ENCODE measurements at regions not wholly inside any gene's neighbourhood (a gene's known extent, or its start where the extent isn't known, plus 50 kb on each side); places are given as distances from the start of the nearest gene placed in this dataset.
"Not testable (repeated sequence)": the region's sequence is repeated elsewhere in the genome, so short reads cannot be mapped to it uniquely, and the experiment has no call there.

GRCh38 chr12:17352164-17352563, 737.8 kb downstream of the RERGL start:
- DNase-seq, result peak; percentile 12

- DNase-seq, result no peak
Measured at GRCh38 chr12:17348311-17348710, 741.7 kb downstream of the RERGL start.

GRCh38 chr12:17344649-17345048, 738.7 kb upstream of the LMO3 start:
- DNase-seq, result no peak

GRCh38 chr12:17342381-17342961, 736.5 kb upstream of the LMO3 start:
- DNase-seq, result no peak

- DNase-seq, result no peak
Measured at GRCh38 chr12:17335487-17335886, 729.5 kb upstream of the LMO3 start.

GRCh38 chr12:17334784-17335183, 728.8 kb upstream of the LMO3 start:
- DNase-seq, result no peak

- no peak for DNase-seq
Measured at GRCh38 chr12:17333287-17333686, 727.3 kb upstream of the LMO3 start.

GRCh38 chr12:17326649-17327048, 720.7 kb upstream of the LMO3 start:
- DNase-seq, result peak; percentile 6

GRCh38 chr12:17322090-17322489, 716.1 kb upstream of the LMO3 start:
- no peak for DNase-seq

GRCh38 chr12:17304503-17305347, 698.8 kb upstream of the LMO3 start:
- no peak for DNase-seq

- DNase-seq, result no peak
Measured at GRCh38 chr12:17302001-17302400, 696.0 kb upstream of the LMO3 start.

- DNase-seq, result no peak
Measured at GRCh38 chr12:17301544-17301943, 695.6 kb upstream of the LMO3 start.

GRCh38 chr12:17296882-17297281, 690.9 kb upstream of the LMO3 start:
- DNase-seq, result no peak

- DNase-seq, result no peak
Measured at GRCh38 chr12:17286874-17287273, 680.9 kb upstream of the LMO3 start.

GRCh38 chr12:17284873-17285272, 678.9 kb upstream of the LMO3 start:
- DNase-seq, result no peak

- DNase-seq, result no peak
Measured at GRCh38 chr12:17283563-17283962, 677.6 kb upstream of the LMO3 start.

GRCh38 chr12:17282169-17282568, 676.2 kb upstream of the LMO3 start:
- not testable (repeated sequence) for DNase-seq

GRCh38 chr12:17278946-17279345, 673.0 kb upstream of the LMO3 start:
- DNase-seq, result peak; percentile 11

GRCh38 chr12:17276196-17276595, 670.2 kb upstream of the LMO3 start:
- DNase-seq, result no peak

GRCh38 chr12:17266856-17267255, 660.9 kb upstream of the LMO3 start:
- no peak for DNase-seq

GRCh38 chr12:17264603-17265002, 658.6 kb upstream of the LMO3 start:
- no peak for DNase-seq

- no peak for DNase-seq
Measured at GRCh38 chr12:17239874-17240273, 633.9 kb upstream of the LMO3 start.

GRCh38 chr12:17235996-17236395, 630.0 kb upstream of the LMO3 start:
- DNase-seq, result no peak

- DNase-seq, result no peak
Measured at GRCh38 chr12:17215759-17216570, 610.0 kb upstream of the LMO3 start.
